Renal cortex interstitium (tissue), 11 donors: ENCODE measurements at regions not wholly inside any gene's neighbourhood (a gene's known extent, or its start where the extent isn't known, plus 50 kb on each side); places are given as distances from the start of the nearest gene placed in this dataset.
A peak's percentile ranks its signal among the peaks of the same experiment; 100 is the strongest.

Source experiments
- DNase-seq, 11 donors: peaks; one replicate each; pipeline ENCODE4 v3.0.0-alpha.2; 2013; ENCODE audit warnings: low read depth in 9 of 11, low spot score in 4 of 11; ENCODE audit errors: extremely low read depth in 1 of 11

GRCh38 chr3:20346916-20347315 lies 160.9 kb upstream of the SGO1 start:
- no peak for DNase-seq

GRCh38 chr3:20346369-20346768 lies 160.4 kb upstream of the SGO1 start:
- DNase-seq, result no peak

GRCh38 chr3:20344400-20344959 lies 158.5 kb upstream of the SGO1 start:
- DNase-seq, result no peak

- no peak for DNase-seq
Measured at GRCh38 chr3:20343790-20344189, 157.8 kb upstream of the SGO1 start.

GRCh38 chr3:20340324-20340928 lies 154.4 kb upstream of the SGO1 start:
- DNase-seq, result peak; percentile 17 to 72 (median 60)

GRCh38 chr3:20336572-20336971 lies 150.6 kb upstream of the SGO1 start:
- no peak for DNase-seq

GRCh38 chr3:20334842-20335241 lies 148.8 kb upstream of the SGO1 start:
- no peak for DNase-seq

GRCh38 chr3:20327889-20328288 lies 141.9 kb upstream of the SGO1 start:
- no peak for DNase-seq

- DNase-seq, result no peak
Measured at GRCh38 chr3:20326541-20326940, 140.5 kb upstream of the SGO1 start.

GRCh38 chr3:20325563-20325962 lies 139.6 kb upstream of the SGO1 start:
- DNase-seq, result no peak

- no peak for DNase-seq
Measured at GRCh38 chr3:20324664-20325478, 138.9 kb upstream of the SGO1 start.

GRCh38 chr3:20323307-20323927 lies 137.4 kb upstream of the SGO1 start:
- no peak for DNase-seq

- no peak for DNase-seq
Measured at GRCh38 chr3:20322085-20322484, 136.1 kb upstream of the SGO1 start.

GRCh38 chr3:20321391-20322047 lies 135.5 kb upstream of the SGO1 start:
- DNase-seq, result no peak

GRCh38 chr3:20320489-20320888 lies 134.5 kb upstream of the SGO1 start:
- no peak for DNase-seq

GRCh38 chr3:20319551-20319950 lies 133.5 kb upstream of the SGO1 start:
- no peak for DNase-seq

GRCh38 chr3:20317616-20318015 lies 131.6 kb upstream of the SGO1 start:
- no peak for DNase-seq

GRCh38 chr3:20316238-20316637 lies 130.2 kb upstream of the SGO1 start:
- no peak for DNase-seq

GRCh38 chr3:20310629-20311028 lies 124.6 kb upstream of the SGO1 start:
- DNase-seq, result no peak

GRCh38 chr3:20307383-20307782 lies 121.4 kb upstream of the SGO1 start:
- DNase-seq, result no peak
